Stomach (tissue), 8 donors: ENCODE measurements at regions not wholly inside any gene's neighbourhood (a gene's known extent, or its start where the extent isn't known, plus 50 kb on each side); places are given as distances from the start of the nearest gene placed in this dataset.
A peak's percentile ranks its signal among the peaks of the same experiment; 100 is the strongest.

Experiments used
- DNase-seq, 2 donors: peaks; one replicate each; pipeline versions ENCODE4 v3.0.0 to v3.0.0-alpha.2; 2013 to 2019
- H3K27ac ChIP-seq, 5 donors: fragments of 200-600 bp in 4 of 5; sonication (generic) in 4 of 5; one replicate each; pipeline ENCODE4 v1.5.1; 2013 to 2019; ENCODE audit warnings: mild to moderate bottlenecking in 1 of 5, moderate library complexity in 1 of 5
- H3K27me3 ChIP-seq, 3 donors: fragments of 200-600 bp; sonication (generic); one replicate each; pipeline ENCODE4 v1.5.1; 2017 to 2019; ENCODE audit warnings: mixed run types in 1 of 3
- H3K36me3 ChIP-seq, 4 donors: fragments of 200-600 bp; sonication (generic); 1 replicate in 3 of 4; 2 replicates in 1 of 4; pipeline ENCODE4 v1.5.1; 2016 to 2019
- H3K4me1 ChIP-seq, 4 donors: fragments of 200-600 bp; sonication (generic); one replicate each; pipeline ENCODE4 v1.5.1; 2016 to 2019
- H3K4me3 ChIP-seq, 4 donors: fragments of 200-600 bp; sonication (generic) in 3 of 4; one replicate each; pipeline ENCODE4 v1.5.1; 2016 to 2019; ENCODE audit warnings: mild to moderate bottlenecking in 1 of 4
- H3K9me3 ChIP-seq, 4 donors: fragments of 200-600 bp; sonication (generic); one replicate each; pipeline ENCODE4 v1.5.1; 2016 to 2019
- CTCF ChIP-seq, 7 experiments: fragments of 450-650 bp in 4 of 7; fragments of 200-600 bp in 3 of 7; sonication (generic) in 3 of 7; IDR thresholded peaks; one replicate each; pipeline ENCODE4 v1.5.1; 2016 to 2019; ENCODE audit warnings: antibody characterized with exemption in 7 of 7, control low read depth in 2 of 7, mild to moderate bottlenecking in 1 of 7
- EP300 ChIP-seq: sonication (generic); formaldehyde crosslinking; IDR thresholded peaks from one replicate; pipeline ENCODE4 v1.6.1; 2017; ENCODE audit warnings: antibody characterized with exemption
- POLR2A ChIP-seq, 4 donors: fragments of 450-650 bp; IDR thresholded peaks; one replicate each; pipeline ENCODE4 v1.6.1; 2016; ENCODE audit warnings: antibody characterized with exemption in 4 of 4, control low read depth in 2 of 4, mild to moderate bottlenecking in 1 of 4, moderate library complexity in 1 of 4
- POLR2AphosphoS5 ChIP-seq, 3 donors: sonication (generic); formaldehyde crosslinking; IDR thresholded peaks; one replicate each; pipeline ENCODE4 v1.6.1; 2016; ENCODE audit warnings: antibody characterized with exemption in 3 of 3
- WGBS, 5 donors: extraction: QIAGEN DNeasy Blood & Tissue Kit in 3 of 5; methylation state at CpG; one replicate each; pipeline versions ENCODE4 v1.1.5 to v1.1.7; 2013 to 2018; 5-methylcytosine and 5-hydroxymethylcytosine counted together
- intact Hi-C: fragments of 100-400 bp; cut with DNase I; formaldehyde crosslinking; loops from one replicate; pipeline ENCODE4 v1.15.1; 2023; ENCODE audit warnings: low total_unique reads
- donor health status: healthy with polysubstance abuse.
- donor health status: Bipolar disorder and iron deficiency.
- donor health status: healthy.

GRCh38 chr5:26014206-26014605, 1024.2 kb downstream of the CDH9 start:
- intact Hi-C loops, result no loop called here
- Histone ChIP-seq H3K4me3 (no peak overlapping the region), H3K9me3 (no peaks in the 10 kb centered on the region), H3K27me3 (no peaks in the 10 kb centered on the region), H3K4me1 (no peaks in the 10 kb centered on the region), H3K36me3 (no peaks in the 10 kb centered on the region), H3K27ac (no peak overlapping the region)
- TF ChIP-seq POLR2A (IDR thresholded peaks at IDR 0.05), result no peak
- 92 to 100% (median 99%) methylated on average over 1 of the region's 1 CpG for WGBS, 5 donors
- no peak for DNase-seq

- Histone ChIP-seq H3K27me3 (no peaks in the 10 kb centered on the region), H3K27ac (no peak overlapping the region), H3K9me3 (no peaks in the 10 kb centered on the region), H3K36me3 (no peaks in the 10 kb centered on the region), H3K4me1 (no peaks in the 10 kb centered on the region), H3K4me3 (no peak overlapping the region)
- DNase-seq, result no peak
- intact Hi-C loops, result no loop called here
- WGBS, 5 donors, result 50 to 71% (median 58%) methylated on average over 1 of the region's 1 CpG
- no peak for TF ChIP-seq POLR2A (IDR thresholded peaks at IDR 0.05)
- no peak for TF ChIP-seq EP300
- TF ChIP-seq POLR2AphosphoS5 (IDR thresholded peaks at IDR 0.05), result no peak
- no peak for TF ChIP-seq CTCF (IDR thresholded peaks at IDR 0.05)
Measured at GRCh38 chr5:26012078-26012477, 1026.3 kb downstream of the CDH9 start.

DNA sequence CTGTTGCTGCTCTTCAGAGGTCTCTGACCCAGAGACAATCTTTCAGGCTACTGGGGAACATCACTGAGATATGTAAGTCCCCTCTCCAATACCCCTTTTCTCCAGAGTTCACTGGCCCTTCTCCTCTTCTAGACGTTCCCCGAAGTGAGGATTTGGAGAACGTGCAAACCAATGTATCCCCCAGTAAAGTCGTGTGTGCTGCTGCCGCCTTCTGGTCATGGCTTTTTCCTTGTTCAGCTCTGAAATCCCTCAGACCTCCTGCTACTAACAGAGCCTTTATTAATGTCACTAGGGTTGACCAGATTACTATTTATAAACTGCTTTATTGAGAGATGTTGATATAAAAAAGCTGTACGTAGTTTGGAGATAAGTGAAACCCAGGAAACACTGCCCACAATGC, 1028.6 kb downstream of the CDH9 start:
- intact Hi-C loops, result no loop called here
- H3K4me1 ChIP-seq, result no peaks in the 10 kb centered on the region
- peak in 1 of 2 donors; percentile 11 for DNase-seq
- WGBS, 5 donors, result 13 to 22% (median 19%) methylated on average over 6 of the region's 6 CpGs
- TF ChIP-seq POLR2A (IDR thresholded peaks at IDR 0.05) (no peak), CTCF (IDR thresholded peaks at IDR 0.05) (no peak), EP300 (no peak), POLR2AphosphoS5 (IDR thresholded peaks at IDR 0.05) (no peak)
- no peaks in the 10 kb centered on the region for H3K27me3 ChIP-seq
- H3K9me3 ChIP-seq, result peaks cover 0 to 3% (median 0%) of the 10 kb centered on the region in 4 donors
- H3K36me3 ChIP-seq, result no peaks in the 10 kb centered on the region
- H3K4me3 ChIP-seq, result no peak overlapping the region
- no peak overlapping the region for H3K27ac ChIP-seq

- H3K4me3 ChIP-seq, result no peak overlapping the region
- H3K27me3 ChIP-seq, result no peaks in the 10 kb centered on the region
- intact Hi-C loops, result no loop called here
- TF ChIP-seq CTCF (IDR thresholded peaks at IDR 0.05) (no peak), POLR2AphosphoS5 (IDR thresholded peaks at IDR 0.05) (no peak), POLR2A (IDR thresholded peaks at IDR 0.05) (no peak), EP300 (no peak)
- no peak overlapping the region for H3K27ac ChIP-seq
- peaks cover 0 to 3% (median 0%) of the 10 kb centered on the region in 4 donors for H3K9me3 ChIP-seq
- 49 to 76% (median 54%) methylated on average over 3 of the region's 3 CpGs for WGBS, 5 donors
- H3K4me1 ChIP-seq, result no peaks in the 10 kb centered on the region
- peak in 1 of 2 donors; percentile 1 for DNase-seq
- H3K36me3 ChIP-seq, result no peaks in the 10 kb centered on the region
Measured at GRCh38 chr5:26003966-26004365, 1034.4 kb downstream of the CDH9 start.

DNA sequence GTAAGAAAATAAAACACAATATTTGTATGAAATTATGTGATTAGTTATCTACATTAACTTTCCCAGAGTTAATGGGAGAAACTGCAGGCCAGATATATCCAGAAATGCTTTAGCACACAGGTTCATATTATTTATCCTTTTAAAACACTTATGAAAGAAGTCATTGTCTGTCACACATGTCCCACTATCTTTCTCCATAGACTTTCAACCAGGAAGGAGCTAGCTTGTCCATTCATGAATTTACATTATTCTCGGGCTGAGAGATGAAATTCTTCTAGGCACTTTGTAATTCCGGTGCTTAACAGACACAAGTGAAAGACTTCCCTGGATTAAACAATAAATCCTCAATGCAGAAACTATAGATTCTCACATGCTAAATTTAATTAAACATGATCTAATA, 1043.2 kb downstream of the CDH9 start:
- DNase-seq, result no peak
- 64 to 86% (median 80%) methylated on average over 2 of the region's 2 CpGs for WGBS, 5 donors
- no peaks in the 10 kb centered on the region for H3K36me3 ChIP-seq
- intact Hi-C loops, result no loop called here
- no peak overlapping the region for H3K27ac ChIP-seq
- no peak overlapping the region for H3K4me3 ChIP-seq
- H3K27me3 ChIP-seq, result no peaks in the 10 kb centered on the region
- TF ChIP-seq POLR2AphosphoS5 (IDR thresholded peaks at IDR 0.05), result no peak
- no peak for TF ChIP-seq CTCF (IDR thresholded peaks at IDR 0.05)
- TF ChIP-seq EP300, result no peak
- no peaks in the 10 kb centered on the region for H3K4me1 ChIP-seq
- H3K9me3 ChIP-seq, result peaks cover 0 to 9% (median 4%) of the 10 kb centered on the region in 4 donors
